Kidney (tissue), 13 donors: ENCODE measurements at regions not wholly inside any gene's neighbourhood (a gene's known extent, or its start where the extent isn't known, plus 50 kb on each side); places are given as distances from the start of the nearest gene placed in this dataset.

ENCODE experiments used
- DNase-seq, 5 donors: peaks; one replicate each; pipeline ENCODE4 v3.0.0-alpha.2; 2013 to 2020
- FAIRE-seq: peaks from 2 replicates; lab custom pipeline; 2012; peaks lifted over from hg19 to GRCh38; lab: Jason Lieb, UNC
- H3K27ac ChIP-seq, 2 donors: one replicate each; pipeline ENCODE4 v1.7.0; 2013; ENCODE audit warnings: low read depth in 2 of 2, low read length in 2 of 2, inconsistent platforms in 1 of 2
- H3K27me3 ChIP-seq: one replicate; pipeline ENCODE4 v1.7.1; 2013; ENCODE audit warnings: low read length, inconsistent platforms; ENCODE audit not compliant: control insufficient read depth, insufficient read depth
- H3K36me3 ChIP-seq, 3 donors: one replicate each; pipeline versions ENCODE4 v1.7.0 to v1.7.1; 2013; ENCODE audit warnings: low read length in 3 of 3, control low read depth in 1 of 3, inconsistent platforms in 1 of 3; ENCODE audit not compliant: insufficient read depth in 3 of 3, control insufficient read depth in 2 of 3
- H3K4me1 ChIP-seq, 3 donors: one replicate each; pipeline versions ENCODE4 v1.7.0 to v1.7.1; 2013; ENCODE audit warnings: low read length in 3 of 3, inconsistent platforms in 1 of 3, low read depth in 1 of 3; ENCODE audit not compliant: control insufficient read depth in 2 of 3, insufficient read depth in 2 of 3
- H3K4me3 ChIP-seq, 3 donors: one replicate each; pipeline versions ENCODE4 v1.7.0 to v1.8.1; 2013; ENCODE audit warnings: low read length in 3 of 3, control low read depth in 1 of 3, inconsistent platforms in 1 of 3
- H3K9ac ChIP-seq, 3 donors: one replicate each; pipeline versions ENCODE4 v1.7.0 to v1.7.1; 2013; ENCODE audit warnings: low read length in 3 of 3, control low read depth in 1 of 3, inconsistent platforms in 1 of 3
- H3K9me3 ChIP-seq, 3 donors: one replicate each; pipeline versions ENCODE4 v1.7.0 to v1.7.1; 2013; ENCODE audit warnings: low read length in 3 of 3, control low read depth in 1 of 3, inconsistent platforms in 1 of 3; ENCODE audit not compliant: control insufficient read depth in 2 of 3, insufficient read depth in 1 of 3
- intact Hi-C: fragments of 100-400 bp; cut with DNase I; formaldehyde crosslinking; loops from one replicate; pipeline ENCODE4 v1.11.1; 2022
- TF ChIP-seq, protein P1 (sequence below): IDR thresholded peaks from 3 replicates; pipeline ENCODE4 v1.5.1; 2012; ENCODE audit warnings: mild to moderate bottlenecking, moderate library complexity, borderline replicate concordance; ENCODE audit not compliant: insufficient read depth; ENCODE audit errors: extremely low read depth
- donor health status: control.
- donor health status: control.
- donor health status: control.
- donor health status: control.
- donor health status: control.
- donor health status: DM: yes; HTN: yes; CAD: no.
- donor health status: Normal renal cell carcinoma (clear cell type).

DNA sequence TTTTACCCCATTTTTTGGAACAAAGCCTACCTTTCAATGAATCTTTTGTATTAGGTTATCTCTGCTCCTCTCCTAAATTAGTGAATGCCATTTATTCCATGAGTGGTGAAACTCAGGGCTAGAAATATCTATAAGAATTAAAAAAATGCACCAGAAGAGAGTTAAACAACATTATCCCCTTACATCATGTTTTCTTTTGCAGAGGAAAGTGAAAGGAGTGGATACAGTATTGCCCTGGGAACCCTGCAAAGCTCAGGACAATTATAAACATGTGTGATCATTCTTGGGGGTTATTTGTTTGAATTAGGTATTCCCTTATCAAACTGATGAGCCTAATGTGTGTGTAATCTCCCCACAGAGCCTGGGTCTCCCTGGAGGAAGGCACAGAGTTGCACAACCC, 559.2 kb downstream of the RNF144A start:
- Histone ChIP-seq H3K9me3 (no peaks in the 10 kb centered on the region), H3K27me3 (no peaks in the 10 kb centered on the region), H3K4me1 (no peaks in the 10 kb centered on the region), H3K36me3 (no peaks in the 10 kb centered on the region), H3K4me3 (no peak overlapping the region), H3K9ac (no peak overlapping the region), H3K27ac (no peak overlapping the region)
- DNase-seq (no peak), FAIRE-seq (no peak)
- TF ChIP-seq, protein P1, sequence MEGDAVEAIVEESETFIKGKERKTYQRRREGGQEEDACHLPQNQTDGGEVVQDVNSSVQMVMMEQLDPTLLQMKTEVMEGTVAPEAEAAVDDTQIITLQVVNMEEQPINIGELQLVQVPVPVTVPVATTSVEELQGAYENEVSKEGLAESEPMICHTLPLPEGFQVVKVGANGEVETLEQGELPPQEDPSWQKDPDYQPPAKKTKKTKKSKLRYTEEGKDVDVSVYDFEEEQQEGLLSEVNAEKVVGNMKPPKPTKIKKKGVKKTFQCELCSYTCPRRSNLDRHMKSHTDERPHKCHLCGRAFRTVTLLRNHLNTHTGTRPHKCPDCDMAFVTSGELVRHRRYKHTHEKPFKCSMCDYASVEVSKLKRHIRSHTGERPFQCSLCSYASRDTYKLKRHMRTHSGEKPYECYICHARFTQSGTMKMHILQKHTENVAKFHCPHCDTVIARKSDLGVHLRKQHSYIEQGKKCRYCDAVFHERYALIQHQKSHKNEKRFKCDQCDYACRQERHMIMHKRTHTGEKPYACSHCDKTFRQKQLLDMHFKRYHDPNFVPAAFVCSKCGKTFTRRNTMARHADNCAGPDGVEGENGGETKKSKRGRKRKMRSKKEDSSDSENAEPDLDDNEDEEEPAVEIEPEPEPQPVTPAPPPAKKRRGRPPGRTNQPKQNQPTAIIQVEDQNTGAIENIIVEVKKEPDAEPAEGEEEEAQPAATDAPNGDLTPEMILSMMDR: no peak
- intact Hi-C loops: no loop called here

DNA sequence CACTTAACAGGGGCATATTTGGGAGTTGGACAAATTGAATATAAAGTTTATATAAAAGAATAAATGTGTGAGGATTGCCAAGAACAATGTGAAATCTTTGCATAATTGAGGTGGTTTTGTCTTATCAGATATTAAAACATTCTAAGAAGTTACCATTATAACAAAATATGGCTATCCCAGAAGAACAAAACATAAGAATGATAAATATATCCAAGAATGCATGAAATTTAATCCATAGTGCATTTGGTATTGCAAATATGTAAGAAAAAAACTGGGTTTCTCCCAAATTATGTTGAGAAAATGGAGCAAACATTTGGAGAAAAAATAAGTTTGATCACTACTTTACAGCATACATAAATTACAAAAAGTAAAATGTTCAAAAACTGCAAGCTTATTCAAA, 562.4 kb downstream of the RNF144A start:
- intact Hi-C loops: no loop called here
- no peak for FAIRE-seq
- TF ChIP-seq, protein P1: no peak

DNA sequence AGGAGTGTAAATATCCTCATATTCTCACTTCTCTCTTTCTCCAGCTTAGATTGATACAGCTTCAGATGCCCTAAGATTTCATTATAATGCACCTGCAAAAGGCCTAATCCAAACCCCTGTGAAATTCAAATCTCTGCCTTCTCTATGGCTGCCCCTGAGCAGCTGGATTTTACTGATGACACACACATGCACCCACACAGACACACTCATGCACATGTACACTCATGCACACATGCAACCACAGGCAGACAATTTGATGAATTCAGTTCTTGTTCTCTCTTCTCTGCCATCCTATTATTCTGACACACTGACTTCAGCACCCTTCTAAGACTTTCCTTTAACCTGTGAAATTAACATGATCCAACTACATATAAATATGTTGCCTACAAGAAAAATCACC, 563.2 kb downstream of the RNF144A start:
- Histone ChIP-seq H3K9me3 (no peaks in the 10 kb centered on the region), H3K36me3 (no peaks in the 10 kb centered on the region), H3K4me1 (no peaks in the 10 kb centered on the region), H3K4me3 (no peak overlapping the region), H3K27me3 (no peaks in the 10 kb centered on the region), H3K9ac (no peak overlapping the region), H3K27ac (no peak overlapping the region)
- TF ChIP-seq, protein P1: no peak
- intact Hi-C loops: no loop called here
- DNase-seq: no peak
- no peak for FAIRE-seq

More for the DNA sequence above, 562.4 kb downstream of the RNF144A start:
- Histone ChIP-seq H3K9me3 (no peaks in the 10 kb centered on the region), H3K27ac (no peak overlapping the region), H3K27me3 (no peaks in the 10 kb centered on the region), H3K36me3 (no peaks in the 10 kb centered on the region), H3K4me3 (no peak overlapping the region), H3K9ac (no peak overlapping the region), H3K4me1 (no peaks in the 10 kb centered on the region)
- no peak for DNase-seq

DNA sequence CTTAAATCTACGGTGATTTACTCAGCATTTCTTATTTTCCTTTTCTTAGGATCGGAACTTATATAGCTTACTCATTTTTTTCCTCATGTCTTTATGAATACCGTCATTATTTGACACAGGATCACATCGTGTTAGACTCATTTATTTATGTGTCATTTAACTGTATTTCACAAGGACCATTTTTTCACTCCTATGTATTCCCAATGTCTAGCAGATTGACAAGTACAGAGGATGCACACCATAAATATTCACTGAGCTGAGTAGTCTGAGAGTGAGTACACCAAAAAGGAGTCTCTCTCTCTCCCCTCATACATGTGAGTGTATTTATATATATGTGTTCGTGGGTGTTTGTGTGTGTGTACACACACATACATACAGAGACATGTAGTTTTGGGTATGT, 573.5 kb downstream of the RNF144A start:
- no peak for FAIRE-seq
- H3K4me1 ChIP-seq: no peaks in the 10 kb centered on the region
- no peak overlapping the region for H3K4me3 ChIP-seq
- H3K9me3 ChIP-seq: no peaks in the 10 kb centered on the region
- no peaks in the 10 kb centered on the region for H3K36me3 ChIP-seq
- intact Hi-C loops: no loop called here
- no peaks in the 10 kb centered on the region for H3K27me3 ChIP-seq
- no peak overlapping the region for H3K9ac ChIP-seq
- no peak overlapping the region for H3K27ac ChIP-seq
- TF ChIP-seq, protein P1: no peak
- no peak for DNase-seq
